LNCAP (cell line): ENCODE measurements at regions not wholly inside any gene's neighbourhood (a gene's known extent, or its start where the extent isn't known, plus 50 kb on each side); places are given as distances from the start of the nearest gene placed in this dataset.

ENCODE experiments used
- CTCF ChIP-seq: fragments of 450-650 bp; IDR thresholded peaks from 2 replicates; pipeline ENCODE4 v1.5.1; 2017; ENCODE audit warnings: mild to moderate bottlenecking

- no peak for TF ChIP-seq CTCF
Measured at GRCh38 chr1:22291494-22291893, 148.6 kb upstream of the WNT4 start.

- no peak for TF ChIP-seq CTCF
Measured at GRCh38 chr1:22292011-22292788, 149.3 kb upstream of the WNT4 start.

GRCh38 chr1:22295396-22295795 is 152.5 kb upstream of the WNT4 start:
- no peak for TF ChIP-seq CTCF

- no peak for TF ChIP-seq CTCF
Measured at GRCh38 chr1:22295856-22296255, 153.0 kb upstream of the WNT4 start.

GRCh38 chr1:22296701-22297591 is 154.0 kb upstream of the WNT4 start:
- no peak for TF ChIP-seq CTCF

GRCh38 chr1:22297999-22298398 is 153.7 kb upstream of the ZBTB40 start:
- TF ChIP-seq CTCF = no peak

- no peak for TF ChIP-seq CTCF
Measured at GRCh38 chr1:22303816-22304215, 147.8 kb upstream of the ZBTB40 start.
